Stimulated activated CD8-positive, alpha-beta memory T cell treated with anti-CD3 and anti-CD28 coated beads, Interleukin-4, amount 100 ng/mL, for 24 hours (primary cell): ENCODE measurements at regions not wholly inside any gene's neighbourhood (a gene's known extent, or its start where the extent isn't known, plus 50 kb on each side); places are given as distances from the start of the nearest gene placed in this dataset.
"Not testable (repeated sequence)": the region's sequence is repeated elsewhere in the genome, so short reads cannot be mapped to it uniquely, and the experiment has no call there.

Source experiments
- DNase-seq: peaks from one replicate; pipeline ENCODE4 v3.0.0-alpha.2; 2020; ENCODE audit warnings: low read depth

- no peak for DNase-seq
Observed at GRCh38 chr10:109071539-109071938, 851.8 kb downstream of the XPNPEP1 start.

- DNase-seq: no peak
Observed at GRCh38 chr10:109070492-109070891, 852.8 kb downstream of the XPNPEP1 start.

GRCh38 chr10:109067031-109067430 lies 856.3 kb downstream of the XPNPEP1 start:
- no peak for DNase-seq

GRCh38 chr10:109065821-109066220 lies 857.5 kb downstream of the XPNPEP1 start:
- no peak for DNase-seq

- DNase-seq: no peak
Observed at GRCh38 chr10:109062371-109062770, 860.9 kb downstream of the XPNPEP1 start.

GRCh38 chr10:109055243-109055642 lies 868.1 kb downstream of the XPNPEP1 start:
- DNase-seq: no peak

- DNase-seq: no peak
Observed at GRCh38 chr10:109047856-109048255, 875.5 kb downstream of the XPNPEP1 start.

GRCh38 chr10:109046427-109046826 lies 876.9 kb downstream of the XPNPEP1 start:
- DNase-seq: not testable (repeated sequence)

GRCh38 chr10:109040622-109041021 lies 882.7 kb downstream of the XPNPEP1 start:
- DNase-seq: no peak

- no peak for DNase-seq
Observed at GRCh38 chr10:109037978-109038377, 885.3 kb downstream of the XPNPEP1 start.

GRCh38 chr10:109030581-109031210 lies 892.6 kb downstream of the XPNPEP1 start:
- no peak for DNase-seq

- no peak for DNase-seq
Observed at GRCh38 chr10:109029870-109030269, 893.4 kb downstream of the XPNPEP1 start.

- no peak for DNase-seq
Observed at GRCh38 chr10:109027534-109028185, 895.7 kb downstream of the XPNPEP1 start.

GRCh38 chr10:109025172-109025571 lies 898.1 kb downstream of the XPNPEP1 start:
- no peak for DNase-seq

GRCh38 chr10:109022417-109023049 lies 900.8 kb downstream of the XPNPEP1 start:
- DNase-seq: no peak

GRCh38 chr10:109019001-109019424 lies 904.3 kb downstream of the XPNPEP1 start:
- DNase-seq: no peak

- no peak for DNase-seq
Observed at GRCh38 chr10:109007514-109007913, 915.8 kb downstream of the XPNPEP1 start.

GRCh38 chr10:108990441-108990840 lies 932.9 kb downstream of the XPNPEP1 start:
- DNase-seq: no peak

GRCh38 chr10:108989976-108990375 lies 933.3 kb downstream of the XPNPEP1 start:
- no peak for DNase-seq

- DNase-seq: no peak
Observed at GRCh38 chr10:108982159-108982558, 941.2 kb downstream of the XPNPEP1 start.

- DNase-seq: no peak
Observed at GRCh38 chr10:108980869-108981268, 942.4 kb downstream of the XPNPEP1 start.

GRCh38 chr10:108975459-108976058 lies 947.8 kb downstream of the XPNPEP1 start:
- no peak for DNase-seq

GRCh38 chr10:108970016-108970415 lies 953.3 kb downstream of the XPNPEP1 start:
- no peak for DNase-seq
